GM12865 (cell line): ENCODE measurements at regions not wholly inside any gene's neighbourhood (a gene's known extent, or its start where the extent isn't known, plus 50 kb on each side); places are given as distances from the start of the nearest gene placed in this dataset.
"Not testable (repeated sequence)": the region's sequence is repeated elsewhere in the genome, so short reads cannot be mapped to it uniquely, and the experiment has no call there.

Experiments
- DNase-seq: peaks from one replicate; pipeline ENCODE4 v3.0.0; 2010; ENCODE audit warnings: low read depth
- H3K4me3 ChIP-seq: 2 replicates; pipeline ENCODE4 v1.5.1; 2011; ENCODE audit warnings: mild to moderate bottlenecking, low read depth, low read length, control low read depth
- CTCF ChIP-seq: IDR thresholded peaks from 2 replicates; pipeline ENCODE4 v1.5.1; 2011; ENCODE audit warnings: low read length, control low read depth, low read depth, inconsistent platforms; ENCODE audit not compliant: insufficient read depth; ENCODE audit errors: missing control alignments

- no peak overlapping the region for H3K4me3 ChIP-seq
- no peak for DNase-seq
- TF ChIP-seq CTCF, result no peak
These were observed 427.8 kb upstream of the ISX start for GRCh38 chr22:34638128-34638527.

GRCh38 chr22:34639911-34640310 lies 426.0 kb upstream of the ISX start:
- TF ChIP-seq CTCF, result no peak
- no peak for DNase-seq
- no peak overlapping the region for H3K4me3 ChIP-seq

- no peak for DNase-seq
- no peak for TF ChIP-seq CTCF
- H3K4me3 ChIP-seq, result no peak overlapping the region
These were observed 420.6 kb upstream of the ISX start for GRCh38 chr22:34645375-34645774.

- no peak for TF ChIP-seq CTCF
- no peak overlapping the region for H3K4me3 ChIP-seq
- no peak for DNase-seq
These were observed 397.0 kb upstream of the ISX start for GRCh38 chr22:34669001-34669400.

- not testable (repeated sequence) for DNase-seq, H3K4me3 ChIP-seq
These were observed 382.9 kb upstream of the ISX start for GRCh38 chr22:34683031-34683430.

GRCh38 chr22:34684278-34684677 lies 381.7 kb upstream of the ISX start:
- H3K4me3 ChIP-seq, DNase-seq: not testable (repeated sequence)

- H3K4me3 ChIP-seq, result no peak overlapping the region
- no peak for TF ChIP-seq CTCF
- no peak for DNase-seq
These were observed 378.8 kb upstream of the ISX start for GRCh38 chr22:34687116-34687515.

- DNase-seq, result no peak
- no peak overlapping the region for H3K4me3 ChIP-seq
- TF ChIP-seq CTCF, result no peak
These were observed 377.1 kb upstream of the ISX start for GRCh38 chr22:34688825-34689224.
